HepG2 (cell line): ENCODE measurements at regions not wholly inside any gene's neighbourhood (a gene's known extent, or its start where the extent isn't known, plus 50 kb on each side); places are given as distances from the start of the nearest gene placed in this dataset.

Source experiments
- CTCF ChIP-seq: sonication (generic); formaldehyde crosslinking; IDR thresholded peaks from 2 replicates; pipeline ENCODE4 v1.5.0; 2020; ENCODE audit warnings: mild to moderate bottlenecking, missing genetic modification reagents, moderate library complexity
- EZH2 ChIP-seq: conservative IDR thresholded peaks from 2 replicates; pipeline ENCODE4 v1.6.1; 2012; ENCODE audit warnings: mild to moderate bottlenecking, low read depth, low read length, moderate library complexity
- JUN ChIP-seq: sonication (generic); formaldehyde crosslinking; IDR thresholded peaks from 2 replicates; pipeline ENCODE4 v1.4.0; 2020; ENCODE audit warnings: mild to moderate bottlenecking, missing genetic modification reagents
- MXI1 ChIP-seq: IDR thresholded peaks from 3 replicates; pipeline ENCODE4 v1.6.1; 2012; ENCODE audit warnings: low read depth, low read length, inconsistent platforms, borderline replicate concordance
- ZNF232 ChIP-seq: sonication (generic); formaldehyde crosslinking; IDR thresholded peaks from 2 replicates; pipeline ENCODE4 v1.4.0; 2020; ENCODE audit warnings: missing genetic modification reagents, borderline replicate concordance
- ZNF562 ChIP-seq: sonication (generic); formaldehyde crosslinking; IDR thresholded peaks from 2 replicates; pipeline ENCODE4 v1.8.0; 2022; ENCODE audit warnings: missing genetic modification reagents, borderline replicate concordance

GRCh38 chr1:59132295-59132694 lies 164.6 kb upstream of the FGGY start:
- TF ChIP-seq CTCF (CRISPR knock-in tag) = no peak
- no peak for TF ChIP-seq MXI1
- no peak for TF ChIP-seq EZH2
- TF ChIP-seq ZNF562 = no peak
- no peak for TF ChIP-seq JUN (CRISPR knock-in tag)
- no peak for TF ChIP-seq ZNF232 (CRISPR knock-in tag)
